ENCODE measurements at regions not wholly inside any gene's neighbourhood (a gene's known extent, or its start where the extent isn't known, plus 50 kb on each side); places are given as distances from the start of the nearest gene placed in this dataset.

- FAIRE-seq (no peak), DNase-seq (ENCODE audit: low read depth, low spot score) (no peak), ATAC-seq (no peak)
- no TSS peak for BruUV-seq (replicated peaks)
- SMC1A ChIA-PET (ENCODE audit: uncharacterized antibody, unreplicated experiment), result no interaction called here
- in situ Hi-C loops (cut with MboI), result no loop called here
- Histone ChIP-seq H3K27me3 (replicated peaks in 1 of 2; ENCODE audit: control insufficient read depth in 2 of 2, insufficient read depth in 2 of 2, low read length in 1 of 2) (peaks cover 0 to 3% of the 10 kb centered on the region in 2 experiments; a peak in 2 of 4 replicates), H3K9me3 (replicated peaks; ENCODE audit: control insufficient read depth, insufficient read depth, low read length) (no peaks in the 10 kb centered on the region), H3K4me2 (ENCODE audit: control insufficient read depth, insufficient read depth) (no peak overlapping the region), H3K4me3 (no peak overlapping the region), H3K36me3 (ENCODE audit: control insufficient read depth in 2 of 2, insufficient read depth in 2 of 2, low read length in 1 of 2) (no peaks in the 10 kb centered on the region), H4K20me1 (ENCODE audit: control insufficient read depth, insufficient read depth) (no peaks in the 10 kb centered on the region), H3K4me1 (ENCODE audit: control insufficient read depth, insufficient read depth, low read length) (no peaks in the 10 kb centered on the region), H3K27ac (ENCODE audit: control insufficient read depth, insufficient read depth) (no peak overlapping the region), H2AFZ (ENCODE audit: control insufficient read depth, low read depth, low read length) (no peak overlapping the region), H3K9ac (ENCODE audit: control insufficient read depth, insufficient read depth, low read length) (no peak overlapping the region), H3K79me2 (ENCODE audit: control insufficient read depth, insufficient read depth, low read length) (no peaks in the 10 kb centered on the region)
- RAD21 ChIA-PET (ENCODE audit: unreplicated experiment), result no interaction called here
- TF ChIP-seq BRCA1 (IDR thresholded peaks at IDR 0.05; ENCODE audit: low read depth, low read length) (no peak), PAX5 (IDR thresholded peaks at IDR 0.05; ENCODE audit: borderline replicate concordance, low read depth, low read length) (no peak), YBX1 (IDR thresholded peaks at IDR 0.05) (no peak), BHLHE40 (IDR thresholded peaks at IDR 0.05; ENCODE audit: borderline replicate concordance in 1 of 2, low read depth in 2 of 2, low read length in 1 of 2) (no peak), POLR2AphosphoS5 (IDR thresholded peaks at IDR 0.05; ENCODE audit: low read length) (no peak), CBX5 (IDR thresholded peaks at IDR 0.05; ENCODE audit: low read depth) (no peak), BMI1 (IDR thresholded peaks at IDR 0.05; ENCODE audit: borderline replicate concordance) (no peak), RB1 (IDR thresholded peaks at IDR 0.05; ENCODE audit: borderline replicate concordance) (no peak), PKNOX1 (IDR thresholded peaks at IDR 0.05) (no peak), ZNF592 (IDR thresholded peaks at IDR 0.05) (no peak), BCL11A (IDR thresholded peaks at IDR 0.05; ENCODE audit: low read depth, low read length) (no peak), FOS (IDR thresholded peaks at IDR 0.05; ENCODE audit: borderline replicate concordance, extremely low read depth, insufficient read length) (no peak), SMARCA5 (IDR thresholded peaks at IDR 0.05) (no peak)
- CTCF ChIA-PET, result no interaction called here
- intact Hi-C loops (cut with micrococcal nuclease; ENCODE audit: unreplicated experiment), result no loop called here
- POLR2A ChIA-PET, result no interaction called here
Observed at GRCh38 chr12:114140576-114140975, 174.5 kb upstream of the RBM19 start.

Measured in GM12878 (cell line).